Calu3 (cell line): ENCODE measurements at regions not wholly inside any gene's neighbourhood (a gene's known extent, or its start where the extent isn't known, plus 50 kb on each side); places are given as distances from the start of the nearest gene placed in this dataset.

Experiments used
- BruUV-seq: library from RNA; stranded (reverse); fragments of 400-500 nt; replicated peaks from 2 replicates; lab custom pipeline; 2021; lab: Mats Ljungman, UMichigan
- CTCF ChIA-PET: fragments of 300-600 bp; sonication (Branson Sonifier 250); formaldehyde crosslinking; loops from one replicate; lab custom pipeline; 2022; ENCODE audit warnings: antibody characterized with exemption; lab: Charles Lee
- DNase-seq: peaks from one replicate; pipeline ENCODE4 v3.0.0; 2022
- H3K27ac Mint-ChIP-seq: one replicate; pipeline ENCODE4 v1.8.0; 2022; ENCODE audit warnings: mixed read lengths; ENCODE audit not compliant: unreplicated experiment
- H3K27me3 Mint-ChIP-seq: one replicate; pipeline ENCODE4 v1.8.0; 2022; ENCODE audit warnings: mixed read lengths; ENCODE audit not compliant: unreplicated experiment
- H3K36me3 Mint-ChIP-seq: one replicate; pipeline ENCODE4 v1.8.0; 2022; ENCODE audit warnings: mild to moderate bottlenecking, moderate library complexity, mixed read lengths; ENCODE audit not compliant: insufficient read depth, unreplicated experiment
- H3K4me1 Mint-ChIP-seq: one replicate; pipeline ENCODE4 v1.8.0; 2022; ENCODE audit warnings: mild to moderate bottlenecking, low read depth, mixed read lengths; ENCODE audit not compliant: unreplicated experiment
- H3K4me3 Mint-ChIP-seq: one replicate; pipeline ENCODE4 v1.8.0; 2022; ENCODE audit warnings: mild to moderate bottlenecking, low read depth, moderate library complexity, mixed read lengths; ENCODE audit not compliant: unreplicated experiment
- H3K9me3 Mint-ChIP-seq: one replicate; pipeline ENCODE4 v1.8.0; 2022; ENCODE audit warnings: low read depth, mixed read lengths; ENCODE audit not compliant: unreplicated experiment
- intact Hi-C: fragments of 100-400 bp; cut with micrococcal nuclease; formaldehyde crosslinking; loops from one replicate; pipeline ENCODE4 v1.10.0; 2022; ENCODE audit not compliant: unreplicated experiment
- TF ChIP-seq, protein P1 (sequence below): fragments of 200-600 bp; IDR thresholded peaks from one replicate; pipeline ENCODE4 v1.8.0; 2022; ENCODE audit warnings: antibody characterized with exemption; ENCODE audit not compliant: unreplicated experiment

DNA sequence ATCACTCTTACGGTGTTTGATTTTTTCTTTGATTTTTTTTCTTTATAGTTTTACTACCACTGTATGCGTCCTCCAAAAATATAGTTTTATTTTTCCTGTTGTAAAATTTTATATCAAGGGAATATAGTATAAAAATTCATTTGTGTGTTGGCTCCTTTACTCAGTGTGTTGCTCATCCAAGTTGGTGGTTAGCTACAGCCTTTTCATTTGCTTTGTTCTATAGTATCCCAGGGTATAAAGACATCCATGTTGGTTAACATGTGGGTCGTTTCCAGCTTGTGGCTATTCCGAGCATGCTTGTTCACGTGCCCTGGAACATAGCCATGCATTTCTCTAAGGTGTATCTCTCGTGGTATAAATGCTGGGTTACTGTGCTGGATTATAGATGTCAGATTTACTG, 54.8 kb upstream of the DAB2 start:
- no peaks in the 10 kb centered on the region for H3K9me3 Mint-ChIP-seq
- no peak overlapping the region for H3K4me3 Mint-ChIP-seq
- TF ChIP-seq, protein P1, sequence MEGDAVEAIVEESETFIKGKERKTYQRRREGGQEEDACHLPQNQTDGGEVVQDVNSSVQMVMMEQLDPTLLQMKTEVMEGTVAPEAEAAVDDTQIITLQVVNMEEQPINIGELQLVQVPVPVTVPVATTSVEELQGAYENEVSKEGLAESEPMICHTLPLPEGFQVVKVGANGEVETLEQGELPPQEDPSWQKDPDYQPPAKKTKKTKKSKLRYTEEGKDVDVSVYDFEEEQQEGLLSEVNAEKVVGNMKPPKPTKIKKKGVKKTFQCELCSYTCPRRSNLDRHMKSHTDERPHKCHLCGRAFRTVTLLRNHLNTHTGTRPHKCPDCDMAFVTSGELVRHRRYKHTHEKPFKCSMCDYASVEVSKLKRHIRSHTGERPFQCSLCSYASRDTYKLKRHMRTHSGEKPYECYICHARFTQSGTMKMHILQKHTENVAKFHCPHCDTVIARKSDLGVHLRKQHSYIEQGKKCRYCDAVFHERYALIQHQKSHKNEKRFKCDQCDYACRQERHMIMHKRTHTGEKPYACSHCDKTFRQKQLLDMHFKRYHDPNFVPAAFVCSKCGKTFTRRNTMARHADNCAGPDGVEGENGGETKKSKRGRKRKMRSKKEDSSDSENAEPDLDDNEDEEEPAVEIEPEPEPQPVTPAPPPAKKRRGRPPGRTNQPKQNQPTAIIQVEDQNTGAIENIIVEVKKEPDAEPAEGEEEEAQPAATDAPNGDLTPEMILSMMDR: no peak
- no TSS peak for BruUV-seq
- intact Hi-C loops: no loop called here
- no peaks in the 10 kb centered on the region for H3K36me3 Mint-ChIP-seq
- no peaks in the 10 kb centered on the region for H3K27me3 Mint-ChIP-seq
- no peak for DNase-seq
- H3K27ac Mint-ChIP-seq: no peak overlapping the region
- H3K4me1 Mint-ChIP-seq: peaks cover 11% of the 10 kb centered on the region
- CTCF ChIA-PET: no interaction called here

DNA sequence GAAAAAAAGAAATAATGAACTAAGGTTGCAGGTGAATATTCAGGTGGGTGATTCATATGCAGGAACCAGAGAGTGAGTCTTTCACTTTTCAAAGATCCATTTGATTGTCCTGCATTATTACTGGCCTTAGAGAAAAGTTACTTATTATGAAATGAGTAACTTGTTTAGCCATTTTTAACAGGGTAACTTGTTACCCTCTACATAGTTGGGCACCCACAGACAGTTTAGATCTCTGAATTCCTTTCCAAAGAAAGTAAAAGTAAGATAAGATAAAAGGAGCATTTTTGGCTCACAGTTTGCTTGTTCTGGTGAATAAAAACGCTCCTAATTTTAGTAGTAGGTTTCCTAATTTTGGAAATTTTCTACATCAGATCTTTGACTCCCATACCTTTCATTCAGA, 54.1 kb upstream of the DAB2 start:
- Mint-ChIP-seq H3K4me3 (no peak overlapping the region), H3K9me3 (no peaks in the 10 kb centered on the region), H3K36me3 (no peaks in the 10 kb centered on the region), H3K27me3 (no peaks in the 10 kb centered on the region), H3K27ac (no peak overlapping the region), H3K4me1 (peaks cover 11% of the 10 kb centered on the region)
- intact Hi-C loops: no loop called here
- no peak for DNase-seq
- TF ChIP-seq, protein P1: no peak
- no TSS peak for BruUV-seq
- CTCF ChIA-PET: no interaction called here

DNA sequence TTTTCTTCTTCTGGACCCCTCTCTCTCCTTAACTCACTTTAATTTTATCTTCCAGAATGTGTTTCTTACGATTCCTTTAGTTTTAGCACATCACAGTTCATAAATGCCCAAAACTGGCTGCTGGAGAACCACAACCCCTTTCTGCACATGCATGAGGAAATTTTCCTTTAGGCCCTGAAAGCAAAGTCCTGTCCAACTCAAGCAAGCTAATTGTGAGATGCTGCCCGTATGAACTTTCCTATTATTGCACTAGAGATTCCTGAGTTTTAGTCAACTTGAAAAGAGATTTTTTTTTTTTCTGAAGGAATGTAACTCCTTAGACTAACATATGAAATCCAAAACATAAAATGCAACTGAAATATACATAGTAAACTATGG, 52.1 kb upstream of the DAB2 start:
- Mint-ChIP-seq H3K9me3 (no peaks in the 10 kb centered on the region), H3K27me3 (no peaks in the 10 kb centered on the region), H3K4me3 (no peak overlapping the region), H3K36me3 (no peaks in the 10 kb centered on the region), H3K4me1 (peaks cover 11% of the 10 kb centered on the region), H3K27ac (no peak overlapping the region)
- intact Hi-C loops: no loop called here
- CTCF ChIA-PET: no interaction called here
- TF ChIP-seq, protein P1: no peak
- DNase-seq: no peak
- no TSS peak for BruUV-seq

DNA sequence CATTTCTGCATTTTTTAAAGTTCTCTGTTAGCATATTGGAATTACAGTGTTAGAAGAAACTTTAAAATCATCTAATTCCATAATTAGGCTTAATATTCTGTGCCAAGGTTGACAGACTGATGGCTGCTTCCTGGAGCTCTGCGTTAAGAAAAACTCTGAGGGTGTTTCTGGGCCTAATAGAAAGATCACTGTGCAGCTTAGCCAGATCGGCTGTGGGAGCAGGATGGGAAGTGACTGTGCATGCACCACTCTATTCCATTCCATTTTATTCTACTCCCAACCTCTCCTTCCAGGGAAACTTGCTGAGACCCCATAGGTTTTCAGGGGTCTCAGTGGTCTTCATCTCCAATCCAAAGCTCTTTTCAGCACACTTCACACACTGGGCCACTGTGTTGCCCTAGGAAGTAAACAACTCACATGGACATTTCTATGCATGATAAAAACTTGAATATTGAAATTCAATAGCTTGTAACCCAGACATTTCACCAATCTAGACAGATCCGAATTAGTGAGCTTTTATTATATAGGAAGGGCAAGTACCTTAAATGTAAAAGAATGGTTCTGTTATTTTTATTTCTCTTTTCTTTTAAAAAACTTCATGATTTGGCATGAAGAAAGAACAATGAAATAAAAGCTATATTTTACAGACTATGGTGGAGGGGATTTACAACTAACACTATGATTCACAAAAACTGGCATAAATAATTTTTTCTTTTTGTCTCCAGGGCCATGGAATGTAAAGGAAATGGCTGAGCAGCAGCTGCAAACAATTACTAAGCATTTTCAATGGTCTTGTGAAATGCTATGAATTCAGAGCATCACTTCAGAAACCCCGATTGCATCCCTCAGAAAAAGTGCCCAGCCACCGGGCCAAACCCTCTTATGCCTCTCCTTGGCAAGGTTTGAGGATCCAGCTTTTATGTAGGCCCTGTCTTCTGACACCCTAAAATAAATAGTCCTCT, 51.4 kb upstream of the DAB2 start:
- CTCF ChIA-PET: interaction anchor here (1.4 kb wide), 1 partner anchor 23 kb away, joined by 3 read pairs; no protein-coding TSS in a partner anchor
- no peaks in the 10 kb centered on the region for H3K36me3 Mint-ChIP-seq
- no TSS peak for BruUV-seq
- no peaks in the 10 kb centered on the region for H3K9me3 Mint-ChIP-seq
- TF ChIP-seq, protein P1: no peak
- no peak overlapping the region for H3K27ac Mint-ChIP-seq
- H3K4me1 Mint-ChIP-seq: peaks cover 11% of the 10 kb centered on the region
- no peak for DNase-seq
- no peak overlapping the region for H3K4me3 Mint-ChIP-seq
- no peaks in the 10 kb centered on the region for H3K27me3 Mint-ChIP-seq
- intact Hi-C loops: no loop called here
